ENCODE measurements at regions not wholly inside any gene's neighbourhood (a gene's known extent, or its start where the extent isn't known, plus 50 kb on each side); places are given as distances from the start of the nearest gene placed in this dataset.
"Not testable (repeated sequence)": the region's sequence is repeated elsewhere in the genome, so short reads cannot be mapped to it uniquely, and the experiment has no call there.

- no peaks in the 10 kb centered on the region for H3K36me3 ChIP-seq (ENCODE audit: control insufficient read depth, insufficient read depth, low read length)
- no peak overlapping the region for H3K18ac ChIP-seq (ENCODE audit: low read depth, low read length)
- DNase-seq (no peak), ATAC-seq (ENCODE audit: low read depth) (no peak)
- H3K4me1 ChIP-seq (ENCODE audit: control insufficient read depth, insufficient read depth, low read length) = no peaks in the 10 kb centered on the region
- TF ChIP-seq SMC3 (IDR thresholded peaks at IDR 0.05; ENCODE audit: low read depth, low read length) = no peak
- TF ChIP-seq RCOR1 (IDR thresholded peaks at IDR 0.05; ENCODE audit: insufficient replicate concordance, low read length) = no peak
- TF ChIP-seq MAZ (IDR thresholded peaks at IDR 0.05; ENCODE audit: borderline replicate concordance, low read depth, low read length) = no peak
- no peak for TF ChIP-seq ELK1 (IDR thresholded peaks at IDR 0.05; ENCODE audit: borderline replicate concordance, low read depth, low read length)
- TF ChIP-seq BHLHE40 (IDR thresholded peaks at IDR 0.05; ENCODE audit: low read depth, low read length) = no peak
- TF ChIP-seq CHD1 (IDR thresholded peaks at IDR 0.05; ENCODE audit: low read depth, low read length) = no peak
- no peak for TF ChIP-seq CEBPB (IDR thresholded peaks at IDR 0.05; ENCODE audit: low read depth, low read length)
- 84% methylated on average over 5 of the region's 24 CpGs; no CpG with 5 or more reads in 1 of the 2 experiments for WGBS, 2 experiments (ENCODE audit: extremely low coverage in 2 of 2, insufficient read length in 1 of 2)
- H4K91ac ChIP-seq (ENCODE audit: insufficient read depth, low read depth, low read length) = no peak overlapping the region
- no peak overlapping the region for H3K14ac ChIP-seq (replicated peaks; ENCODE audit: low read depth, low read length)
- POLR2A ChIA-PET (ENCODE audit: unreplicated experiment) = no interaction called here
- no peak overlapping the region for H3K9ac ChIP-seq (ENCODE audit: low read depth, low read length)
- no peak overlapping the region for H4K5ac ChIP-seq (ENCODE audit: low read depth, low read length)
- no peaks in the 10 kb centered on the region for H3K79me1 ChIP-seq (ENCODE audit: low read depth in 1 of 2, low read length in 2 of 2)
- no TSS peak for BruUV-seq (replicated peaks)
- H4K20me1 ChIP-seq (ENCODE audit: insufficient read depth, low read length) = no peaks in the 10 kb centered on the region
- H4K8ac ChIP-seq (ENCODE audit: low read depth in 2 of 2, low read length in 2 of 2) = no peak overlapping the region
- H3K4ac ChIP-seq (ENCODE audit: low read depth, low read length) = no peak overlapping the region
- no peaks in the 10 kb centered on the region for H3K9me1 ChIP-seq (ENCODE audit: insufficient read depth, low read length)
- peaks cover 33% of the 10 kb centered on the region for H3K9me3 ChIP-seq (ENCODE audit: control insufficient read depth, insufficient read depth, low read length)
- H3K27ac ChIP-seq (ENCODE audit: insufficient read depth, low read length) = no peak overlapping the region
- no peak overlapping the region for H3K4me2 ChIP-seq (ENCODE audit: low read depth, low read length)
- no peaks in the 10 kb centered on the region for H3K27me3 ChIP-seq (ENCODE audit: control insufficient read depth, insufficient read depth, low read length)
- H2AK9ac ChIP-seq (replicated peaks; ENCODE audit: low read depth, low read length, poor library complexity) = no peak overlapping the region
- in situ Hi-C loops (cut with MboI; ENCODE audit: low sequenced_read_pairs) = no loop called here
- H2AFZ ChIP-seq (replicated peaks; ENCODE audit: low read length, poor library complexity) = no peak overlapping the region
- no peak overlapping the region for H2BK20ac ChIP-seq (ENCODE audit: low read depth, low read length)
- CTCF ChIA-PET = no interaction called here
- intact Hi-C loops (cut with micrococcal nuclease) = no loop called here
- H2BK5ac ChIP-seq (ENCODE audit: low read depth, low read length, poor library complexity, severe bottlenecking) = no peak overlapping the region
- H2BK120ac ChIP-seq (ENCODE audit: low read depth, low read length) = no peak overlapping the region
- H3K23ac ChIP-seq (ENCODE audit: low read depth, low read length) = no peak overlapping the region
- H3K56ac ChIP-seq (ENCODE audit: extremely low read depth, insufficient read depth, low read length) = no peak overlapping the region
- no peak overlapping the region for H2BK15ac ChIP-seq (ENCODE audit: low read depth, low read length)
- dilution Hi-C loops (cut with HindIII; ENCODE audit: low sequenced_read_pairs, unreplicated experiment) = no loop called here
- no peak overlapping the region for H2AK5ac ChIP-seq (ENCODE audit: low read depth, low read length)
- H3K4me3 ChIP-seq (ENCODE audit: insufficient read depth, low read depth, low read length) = no peak overlapping the region
Observed at GRCh38 chr22:49657275-49657973, 170.2 kb downstream of the BRD1 start.

GRCh38 chr22:49656883-49657274 is 170.8 kb downstream of the BRD1 start:
- H3K36me3 ChIP-seq (ENCODE audit: control insufficient read depth, insufficient read depth, low read length); H3K4me3 ChIP-seq (ENCODE audit: insufficient read depth, low read depth, low read length); H3K4ac ChIP-seq (ENCODE audit: low read depth, low read length); H3K9me1 ChIP-seq (ENCODE audit: insufficient read depth, low read length); H2BK20ac ChIP-seq (ENCODE audit: low read depth, low read length); H2AK9ac ChIP-seq (replicated peaks; ENCODE audit: low read depth, low read length, poor library complexity); H3K18ac ChIP-seq (ENCODE audit: low read depth, low read length); H3K4me1 ChIP-seq (ENCODE audit: control insufficient read depth, insufficient read depth, low read length); H3K23ac ChIP-seq (ENCODE audit: low read depth, low read length); H3K4me2 ChIP-seq (ENCODE audit: low read depth, low read length); H3K27ac ChIP-seq (ENCODE audit: insufficient read depth, low read length); BruUV-seq (replicated peaks); H3K14ac ChIP-seq (replicated peaks; ENCODE audit: low read depth, low read length); H2AK5ac ChIP-seq (ENCODE audit: low read depth, low read length); in situ Hi-C loops (cut with MboI; ENCODE audit: low sequenced_read_pairs); H2BK120ac ChIP-seq (ENCODE audit: low read depth, low read length); H2BK5ac ChIP-seq (ENCODE audit: low read depth, low read length, poor library complexity, severe bottlenecking); H3K27me3 ChIP-seq (ENCODE audit: control insufficient read depth, insufficient read depth, low read length); H3K56ac ChIP-seq (ENCODE audit: extremely low read depth, insufficient read depth, low read length); H4K91ac ChIP-seq (ENCODE audit: insufficient read depth, low read depth, low read length); dilution Hi-C loops (cut with HindIII; ENCODE audit: low sequenced_read_pairs, unreplicated experiment); ATAC-seq (ENCODE audit: low read depth); H2AFZ ChIP-seq (replicated peaks; ENCODE audit: low read length, poor library complexity); DNase-seq; H4K8ac ChIP-seq (ENCODE audit: low read depth in 2 of 2, low read length in 2 of 2); H4K20me1 ChIP-seq (ENCODE audit: insufficient read depth, low read length); H3K79me1 ChIP-seq (ENCODE audit: low read depth in 1 of 2, low read length in 2 of 2); H2BK15ac ChIP-seq (ENCODE audit: low read depth, low read length); H4K5ac ChIP-seq (ENCODE audit: low read depth, low read length); POLR2A ChIA-PET (ENCODE audit: unreplicated experiment); CTCF ChIA-PET; H3K9ac ChIP-seq (ENCODE audit: low read depth, low read length); intact Hi-C loops (cut with micrococcal nuclease): not testable (repeated sequence)
- peaks cover 33% of the 10 kb centered on the region for H3K9me3 ChIP-seq (ENCODE audit: control insufficient read depth, insufficient read depth, low read length)
- WGBS, 2 experiments (ENCODE audit: extremely low coverage in 2 of 2, insufficient read length in 1 of 2) = 42% methylated on average over 5 of the region's 19 CpGs; no CpG with 5 or more reads in 1 of the 2 experiments

All from IMR-90 (cell line).